GM13976 (cell line): ENCODE measurements at regions not wholly inside any gene's neighbourhood (a gene's known extent, or its start where the extent isn't known, plus 50 kb on each side); places are given as distances from the start of the nearest gene placed in this dataset.
A peak's percentile ranks its signal among the peaks of the same experiment; 100 is the strongest.

ENCODE experiments used
- DNase-seq: peaks from one replicate; pipeline ENCODE4 v3.0.0; 2012; ENCODE audit warnings: low spot score
- CTCF ChIP-seq: IDR thresholded peaks from 2 replicates; pipeline ENCODE4 v1.5.1; 2012; ENCODE audit warnings: borderline replicate concordance, mild to moderate bottlenecking; ENCODE audit not compliant: insufficient read depth; ENCODE audit errors: extremely low read depth, missing control alignments, control extremely low read depth
- in situ Hi-C: fragments of 300-500 bp; cut with MboI; formaldehyde crosslinking; loops from one replicate; pipeline ENCODE4 v1.12.0; 2022; ENCODE audit warnings: low sequenced_read_pairs, mixed read lengths, inconsistent platforms; ENCODE audit not compliant: unreplicated experiment

DNA sequence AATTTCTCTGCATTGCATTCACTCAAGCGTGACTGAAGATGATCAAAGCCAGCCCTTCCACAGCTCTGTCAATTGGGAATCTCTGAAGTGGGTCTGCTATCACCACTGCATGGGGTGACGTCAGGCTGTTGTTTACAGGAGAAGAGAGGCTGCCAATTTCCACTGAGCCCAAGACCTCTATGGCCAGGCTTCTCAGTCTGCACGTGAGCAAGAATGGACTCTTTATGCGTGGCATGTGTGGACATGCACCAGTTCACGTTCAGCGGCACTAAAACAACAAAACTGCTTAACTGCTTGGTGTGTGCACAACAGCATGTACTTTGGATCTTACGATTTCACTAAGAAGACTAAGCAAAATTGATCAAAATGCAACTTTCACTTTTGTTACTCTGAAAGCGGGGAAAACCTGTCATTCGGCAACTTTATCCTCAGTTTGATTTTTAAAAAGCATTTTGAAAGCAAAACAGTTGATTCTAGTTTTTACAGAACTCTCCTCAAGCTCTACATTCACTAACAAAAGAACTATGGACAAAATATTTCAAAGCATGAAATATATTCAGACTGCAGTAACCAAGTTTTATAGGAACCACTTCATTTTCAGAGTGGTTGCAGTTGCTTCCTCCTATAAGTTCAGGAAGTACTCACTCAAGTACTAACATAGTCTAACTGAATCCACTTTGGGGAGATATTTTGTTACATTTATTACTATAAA, 77.0 kb upstream of the SERTAD2 start:
- no peak for TF ChIP-seq CTCF
- DNase-seq = peak; percentile 28
- in situ Hi-C loops = no loop called here

DNA sequence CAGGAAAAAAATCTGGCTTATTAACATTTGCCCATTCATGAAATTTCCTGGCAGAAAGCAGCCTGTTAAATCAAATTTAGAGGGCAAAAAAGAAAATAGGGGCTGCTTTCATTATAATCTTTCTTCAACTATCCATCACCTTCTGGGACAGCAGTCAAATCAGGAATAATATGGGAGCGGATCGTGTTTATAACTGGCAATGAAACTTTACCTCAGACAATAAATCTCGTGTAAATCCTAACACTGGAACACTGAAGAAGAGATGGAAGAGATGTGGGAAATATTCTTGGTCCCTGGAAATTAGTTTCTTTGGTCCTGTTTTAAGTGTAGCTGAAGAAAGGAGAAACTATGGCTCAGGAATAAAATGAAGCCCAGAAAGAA, 77.5 kb upstream of the SERTAD2 start:
- no peak for TF ChIP-seq CTCF
- in situ Hi-C loops = no loop called here
- no peak for DNase-seq

GRCh38 chr2:64731746-64732145, 78.0 kb upstream of the SERTAD2 start:
- no peak for TF ChIP-seq CTCF
- in situ Hi-C loops = no loop called here
- DNase-seq = no peak

DNA sequence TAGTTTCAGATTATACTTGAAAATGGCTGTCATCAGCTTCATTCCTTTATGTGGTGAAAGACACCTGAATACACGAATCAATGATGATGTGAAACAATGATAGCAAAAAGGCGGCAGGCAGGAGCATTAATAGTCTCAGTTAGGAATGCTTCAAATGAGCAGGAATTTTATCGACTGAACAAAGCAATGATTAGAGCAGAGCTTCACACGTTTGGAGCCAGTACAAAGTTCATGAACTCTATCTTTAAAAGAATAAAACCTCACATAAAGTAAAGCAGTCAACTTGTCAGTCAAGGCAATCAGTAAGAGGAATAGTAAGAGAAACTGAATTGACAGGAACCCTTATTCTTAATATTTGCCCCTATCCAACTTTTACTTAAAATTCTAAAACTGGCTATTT, 78.4 kb upstream of the SERTAD2 start:
- in situ Hi-C loops = no loop called here
- TF ChIP-seq CTCF = no peak
- DNase-seq = no peak

DNA sequence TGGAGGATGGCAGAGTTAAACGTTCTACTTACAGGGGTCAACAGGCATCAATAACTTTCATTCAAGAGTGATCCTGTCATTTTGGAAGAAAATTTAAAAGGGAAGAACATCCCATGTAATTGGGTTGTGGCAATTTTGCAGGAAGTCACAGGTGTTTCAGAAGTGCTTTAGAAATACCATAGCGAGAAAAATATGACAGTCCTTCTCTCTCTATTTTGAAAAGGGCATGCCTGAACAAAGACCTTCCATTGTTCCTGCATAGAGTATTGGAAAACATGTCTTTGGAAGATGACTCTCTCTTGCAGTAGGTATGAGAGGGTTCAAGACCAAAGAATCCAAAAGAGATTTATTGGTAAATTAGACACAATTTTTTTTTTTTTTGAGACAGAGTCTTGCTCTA, 81.8 kb upstream of the SERTAD2 start:
- DNase-seq = no peak
- no peak for TF ChIP-seq CTCF
- in situ Hi-C loops = no loop called here

DNA sequence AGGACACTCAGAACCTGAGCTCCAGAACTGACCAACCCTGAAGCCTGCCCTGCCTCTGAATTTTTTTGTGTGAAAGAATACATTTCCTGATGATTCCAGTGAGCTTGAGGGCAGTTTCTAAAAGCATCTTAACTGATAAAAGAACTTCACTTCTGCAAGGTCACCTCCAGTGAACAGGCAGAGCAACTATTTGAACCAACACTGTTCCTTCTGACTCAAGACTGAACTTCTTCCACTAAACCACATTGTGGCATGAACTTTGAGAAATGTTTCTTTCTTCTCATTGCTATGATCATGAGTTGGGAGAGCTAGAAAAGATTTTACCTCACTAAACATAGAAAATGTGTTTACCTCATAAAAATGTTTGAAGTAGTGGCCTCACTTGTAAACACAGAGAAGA, 83.8 kb upstream of the SERTAD2 start:
- in situ Hi-C loops = no loop called here
- DNase-seq = peak; percentile 40
- TF ChIP-seq CTCF = no peak
